ENCODE measurements at regions not wholly inside any gene's neighbourhood (a gene's known extent, or its start where the extent isn't known, plus 50 kb on each side); places are given as distances from the start of the nearest gene placed in this dataset.

DNA sequence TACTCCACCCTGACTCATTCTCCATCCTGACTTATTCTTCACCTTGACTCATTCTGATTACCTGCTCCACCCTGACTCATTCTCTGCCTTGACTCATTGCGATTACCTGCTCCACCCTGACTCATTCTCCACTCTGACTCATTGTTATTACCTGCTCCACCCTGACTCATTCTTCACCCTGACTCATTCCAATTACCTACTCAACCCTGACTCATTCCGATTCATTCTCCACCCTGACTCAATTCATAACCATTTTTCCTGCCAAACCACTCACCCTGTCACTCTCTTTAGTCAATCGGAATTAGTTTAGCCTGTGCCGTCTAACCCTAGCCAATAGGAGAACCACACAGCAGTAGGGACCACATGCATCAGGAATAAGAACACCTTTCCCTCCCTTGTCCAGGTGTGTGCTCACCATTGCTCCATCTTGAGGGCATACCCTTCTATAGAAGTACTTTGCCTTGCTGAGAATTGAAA is 1227.4 kb upstream of the PCDH20 start:
- no peak for DNase-seq

DNA sequence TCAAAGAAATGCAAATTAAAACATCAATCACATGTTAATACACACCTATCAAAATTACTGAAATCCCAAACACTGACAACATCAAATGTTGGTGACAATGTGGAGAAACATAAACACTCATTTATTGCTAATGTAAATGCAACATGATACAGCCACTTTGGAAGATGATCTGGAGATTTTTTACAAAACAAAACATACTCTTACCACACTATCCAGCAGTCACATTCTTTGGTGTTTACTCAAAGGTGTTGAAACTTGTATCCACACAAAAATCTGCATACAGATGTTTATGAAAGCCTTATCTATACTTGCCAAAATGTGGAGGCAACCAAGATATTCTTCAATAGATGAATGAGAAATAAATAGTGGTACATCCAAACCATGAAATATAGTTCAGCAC is 1219.5 kb upstream of the PCDH20 start:
- DNase-seq = no peak

DNA sequence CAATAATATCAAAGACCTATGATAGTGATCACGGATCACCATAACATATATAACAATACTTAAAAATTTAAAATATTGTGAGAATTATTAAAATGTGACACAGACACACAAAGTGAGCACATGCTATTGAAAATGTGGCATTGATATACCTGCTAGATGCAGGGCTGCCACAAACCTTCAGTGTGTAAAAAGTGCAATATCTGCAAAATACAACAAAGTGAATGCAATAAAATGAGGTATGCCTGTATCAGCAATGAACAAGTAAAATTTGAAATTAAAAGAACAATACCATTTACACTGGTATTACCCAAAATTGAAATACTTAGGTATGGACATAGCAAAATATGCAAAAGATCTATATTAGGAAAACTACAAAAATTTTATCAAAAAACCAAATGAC is 1217.8 kb upstream of the PCDH20 start:
- no peak for DNase-seq

DNA sequence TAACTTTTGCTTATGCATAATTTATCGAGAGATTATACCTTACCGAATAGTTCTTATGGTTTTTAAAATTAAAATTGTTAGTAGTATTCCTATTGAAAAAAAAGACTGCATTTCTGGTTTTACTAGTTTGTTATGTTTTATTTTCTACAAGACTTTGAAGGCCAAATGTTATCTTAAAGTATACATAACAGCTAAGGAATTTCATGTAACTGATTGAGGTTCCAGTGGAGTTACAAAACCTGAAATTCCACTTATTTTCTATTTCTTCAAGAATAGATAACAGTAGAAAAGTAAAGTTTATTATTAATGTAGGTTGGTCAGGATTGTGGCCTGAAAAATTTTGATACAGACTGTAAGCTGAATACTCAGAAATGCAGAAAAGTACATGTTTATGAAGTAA is 1216.0 kb upstream of the PCDH20 start:
- DNase-seq = no peak

DNA sequence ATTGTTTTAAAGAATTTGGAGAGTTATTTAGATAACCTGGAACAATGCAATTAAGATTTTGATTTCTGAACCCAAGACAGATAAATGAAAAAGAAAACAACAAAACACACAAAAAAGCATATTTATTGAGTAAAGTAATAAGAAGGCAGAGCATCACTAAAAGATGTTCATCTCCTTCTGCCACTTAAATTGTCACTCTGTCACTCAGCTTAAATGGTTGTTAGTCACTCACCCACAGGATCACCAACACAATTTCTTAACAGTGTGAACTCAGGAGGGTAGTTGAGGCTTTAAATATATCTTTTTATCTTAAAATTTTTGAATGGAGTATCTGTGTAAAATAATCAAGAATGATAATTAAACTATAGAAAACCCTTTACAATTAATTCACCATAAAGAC is 1215.5 kb upstream of the PCDH20 start:
- DNase-seq = no peak

DNA sequence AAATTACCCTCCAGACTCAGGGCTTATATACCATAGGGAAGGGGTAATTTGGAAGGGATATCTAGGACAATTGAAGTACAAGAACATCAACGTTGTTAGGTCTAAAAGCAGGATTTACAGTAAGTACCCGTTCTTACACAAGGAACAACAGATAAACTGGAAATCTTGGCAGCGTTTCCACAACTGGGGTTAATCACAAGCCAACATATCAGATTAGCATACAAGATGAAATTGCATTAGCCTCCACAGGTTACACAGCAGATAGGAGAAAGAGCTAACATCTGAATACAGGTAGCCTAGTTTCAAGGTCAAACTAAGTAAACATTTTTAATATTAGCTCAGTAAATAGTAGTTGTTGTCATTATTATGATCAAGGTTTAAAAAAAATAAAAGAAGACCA is 1214.0 kb upstream of the PCDH20 start:
- no peak for DNase-seq

DNA sequence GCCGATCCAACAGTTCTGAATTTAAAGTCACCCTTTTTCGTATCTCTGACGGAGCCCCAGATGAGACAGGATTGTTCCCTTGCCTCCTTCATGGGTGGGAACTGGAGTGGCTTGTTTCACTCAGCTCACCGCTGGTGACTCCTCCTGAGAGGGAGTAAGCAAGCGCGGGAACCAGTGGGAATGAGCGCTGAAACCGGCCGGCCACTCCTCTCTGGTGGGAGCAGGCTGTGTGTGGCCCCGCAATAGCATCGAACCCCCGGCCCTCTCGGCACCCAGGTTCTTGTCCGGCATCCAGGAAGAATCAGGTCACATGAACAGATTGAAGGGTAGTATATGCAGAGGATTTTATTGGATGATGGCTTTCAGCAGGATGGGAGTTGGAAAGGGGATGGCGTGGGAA is 1211.6 kb upstream of the PCDH20 start:
- no peak for DNase-seq

DNA sequence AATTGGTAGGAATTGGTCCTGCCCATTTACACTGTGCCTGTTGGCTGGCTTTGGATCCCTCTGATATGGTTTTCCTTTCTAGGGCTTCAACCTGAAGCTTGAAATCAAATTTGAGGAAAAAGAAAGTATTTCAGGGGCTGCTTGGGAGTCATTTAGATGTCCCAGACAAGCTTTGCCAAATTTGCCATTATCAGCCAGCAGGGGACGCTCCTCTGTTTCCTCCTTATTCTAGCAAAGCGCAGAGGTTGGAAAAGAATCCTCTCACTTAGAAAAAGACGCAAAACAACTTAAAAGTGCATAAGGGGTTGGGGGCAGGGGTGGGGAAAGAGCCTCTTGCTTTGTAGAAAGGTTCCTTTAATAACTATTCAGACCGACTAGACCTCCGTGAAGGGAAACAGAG is 1211.1 kb upstream of the PCDH20 start:
- DNase-seq = no peak

DNA sequence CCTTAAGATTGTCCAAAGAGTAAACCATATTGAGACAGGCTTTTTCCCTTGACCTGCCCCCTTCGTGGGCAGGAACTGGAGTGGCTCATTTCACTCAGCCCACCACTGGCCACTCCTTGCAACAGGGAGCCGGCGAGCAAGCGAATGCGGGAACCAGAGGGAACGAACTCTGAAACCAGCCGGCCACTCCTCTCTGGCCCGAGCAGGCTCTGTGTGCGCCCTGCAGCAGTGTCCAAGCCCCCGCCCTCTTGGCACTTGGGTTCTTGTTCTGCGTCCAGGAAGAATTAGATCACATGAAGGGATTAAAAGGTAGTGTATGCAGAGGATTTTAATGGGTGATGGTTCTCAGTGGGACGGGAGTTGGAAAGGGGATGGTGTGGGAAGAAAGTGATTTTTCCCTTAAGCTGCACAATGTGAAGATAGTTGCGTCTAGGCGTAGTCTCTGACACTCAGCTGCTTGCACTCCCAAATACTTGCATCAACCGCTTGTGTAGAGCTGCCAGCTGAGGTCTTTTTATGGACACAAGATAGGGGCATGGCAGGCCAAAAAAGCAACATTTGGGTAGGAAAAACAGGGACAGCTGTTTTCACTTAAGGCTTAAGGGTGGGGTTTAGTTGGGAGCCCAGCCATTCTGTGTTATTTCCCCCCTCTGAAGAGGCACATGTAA is 1209.7 kb upstream of the PCDH20 start:
- DNase-seq = no peak

DNA sequence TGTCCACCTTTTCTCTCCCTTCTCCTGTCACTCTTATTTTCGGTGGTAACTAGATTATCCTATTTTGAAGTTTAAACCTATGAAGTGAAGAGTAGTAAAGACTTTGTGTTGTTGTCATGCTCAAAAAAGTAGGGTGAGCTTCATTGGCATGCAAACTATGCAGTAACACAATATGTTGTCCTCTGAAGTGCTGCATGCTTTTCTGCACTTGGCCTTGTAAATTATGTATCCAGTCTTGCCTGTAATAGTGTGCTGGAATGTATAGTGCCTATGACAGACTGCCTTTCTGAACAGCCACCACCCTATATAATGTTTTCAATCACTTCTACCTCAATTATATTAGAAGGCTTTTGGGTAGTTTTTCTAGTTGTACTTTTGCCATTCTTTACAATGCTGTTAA is 1198.2 kb upstream of the PCDH20 start:
- no peak for DNase-seq

DNA sequence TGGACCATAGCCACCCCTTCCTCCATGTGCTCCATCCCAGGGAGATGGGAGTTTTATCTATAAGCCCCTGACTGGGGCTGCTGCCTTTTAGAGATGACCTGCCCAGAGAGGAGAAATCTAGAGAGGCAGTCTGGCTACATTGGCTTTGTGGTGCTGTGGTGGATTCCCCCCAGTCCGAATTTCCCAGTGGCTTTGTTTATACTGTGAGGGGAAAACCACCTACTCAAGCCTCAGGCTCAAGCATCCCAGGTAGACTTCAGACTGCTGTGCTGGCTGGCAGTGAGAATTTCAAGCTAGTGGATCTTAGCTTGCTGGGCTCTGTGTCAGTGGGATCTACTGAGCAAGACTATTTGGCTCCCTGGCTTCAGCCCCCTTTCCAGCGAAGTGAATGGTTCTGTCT is 1195.7 kb upstream of the PCDH20 start:
- no peak for DNase-seq

DNA sequence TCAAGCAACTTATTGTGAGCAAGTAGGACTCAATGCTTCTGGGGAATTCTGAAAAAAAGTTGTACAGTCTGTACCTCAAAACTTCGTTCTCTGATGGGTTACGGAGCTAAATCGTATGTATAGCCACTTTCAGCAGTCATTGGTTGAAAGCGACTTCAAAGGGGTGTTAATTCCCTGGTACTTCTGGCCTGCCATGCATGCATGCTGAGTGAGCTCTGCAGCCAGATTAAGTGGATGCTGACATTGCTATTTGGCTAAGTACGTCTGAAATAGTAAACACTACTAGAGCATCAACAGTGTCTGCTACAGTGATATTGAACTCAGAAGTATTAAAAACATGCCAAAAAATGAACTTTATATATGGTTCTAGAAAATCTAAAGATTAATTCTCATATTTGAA is 1183.1 kb upstream of the PCDH20 start:
- no peak for DNase-seq

DNA sequence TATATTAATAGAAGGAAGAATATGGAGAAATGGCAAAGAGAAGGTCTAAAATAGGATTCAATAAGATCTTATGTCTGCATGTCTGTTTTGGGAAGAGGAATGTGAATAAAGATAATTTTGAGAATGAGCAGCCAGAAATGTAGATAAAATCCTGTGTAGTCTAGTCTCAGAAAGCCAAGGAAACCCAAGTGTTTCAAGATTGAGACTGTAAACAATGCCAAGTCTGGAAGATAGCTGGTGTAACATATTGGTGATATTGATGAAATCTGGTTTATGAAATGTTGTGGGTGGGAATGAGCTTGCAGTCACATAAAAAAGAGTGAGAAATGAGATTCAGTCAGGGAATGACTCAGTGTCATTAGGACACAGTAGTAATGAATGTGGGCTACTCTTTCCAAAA is 1180.3 kb upstream of the PCDH20 start:
- no peak for DNase-seq

DNA sequence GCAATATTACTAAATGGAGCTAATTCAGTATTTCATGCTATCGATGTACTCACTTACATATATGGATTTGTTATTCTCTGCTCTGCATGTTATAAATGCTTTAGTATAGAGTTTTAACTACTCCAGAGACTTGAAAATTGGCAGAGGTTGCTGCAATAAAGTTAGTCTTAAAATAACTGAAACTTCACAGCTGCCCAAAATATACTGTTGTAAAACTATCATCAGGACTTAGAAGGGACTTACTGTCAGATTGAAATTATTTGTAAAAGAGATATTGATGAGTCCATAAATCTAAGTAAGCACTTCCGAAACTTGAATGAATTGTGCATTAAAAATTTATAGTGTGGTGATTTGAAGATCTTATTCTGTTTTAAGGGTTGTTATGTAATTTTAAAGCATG is 1178.2 kb upstream of the PCDH20 start:
- no peak for DNase-seq

DNA sequence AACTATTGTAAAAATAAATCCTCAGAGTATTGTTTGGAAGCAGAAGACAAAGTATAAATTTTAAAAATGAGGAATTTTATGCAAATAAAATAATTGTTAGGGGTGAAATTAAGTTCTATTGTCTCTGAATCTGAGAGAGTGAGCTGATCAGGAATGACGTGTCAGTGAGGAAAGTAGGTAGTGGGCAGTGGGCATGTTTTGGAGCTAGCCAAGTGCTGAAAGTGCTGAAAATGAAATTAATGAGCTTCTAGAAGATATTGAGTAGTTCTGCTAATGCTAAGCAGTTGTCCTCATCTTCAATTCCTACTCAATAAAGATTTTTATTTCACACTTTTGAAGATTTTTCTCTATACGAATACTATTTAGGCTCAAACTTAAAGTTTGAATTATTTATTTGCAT is 1167.8 kb upstream of the PCDH20 start:
- DNase-seq = no peak

DNA sequence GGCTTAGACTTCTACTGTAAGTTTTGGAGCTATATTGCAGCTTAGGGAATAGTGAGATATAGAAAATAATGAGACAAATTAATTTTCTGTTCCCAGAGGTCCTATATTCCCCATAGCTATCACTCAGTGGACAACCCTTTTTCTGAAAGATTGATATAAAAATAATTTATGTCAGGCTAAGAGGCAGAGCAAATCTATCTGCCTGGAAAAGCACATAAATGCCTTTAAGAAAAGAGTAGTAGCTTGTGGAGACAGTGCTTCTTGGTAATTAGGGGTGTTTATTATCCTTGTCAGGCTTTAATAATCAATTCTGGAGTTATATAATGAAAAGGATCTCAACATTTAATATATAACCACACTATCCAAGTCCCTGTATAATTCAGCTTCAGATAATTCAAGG is 1162.8 kb upstream of the PCDH20 start:
- DNase-seq = no peak

DNA sequence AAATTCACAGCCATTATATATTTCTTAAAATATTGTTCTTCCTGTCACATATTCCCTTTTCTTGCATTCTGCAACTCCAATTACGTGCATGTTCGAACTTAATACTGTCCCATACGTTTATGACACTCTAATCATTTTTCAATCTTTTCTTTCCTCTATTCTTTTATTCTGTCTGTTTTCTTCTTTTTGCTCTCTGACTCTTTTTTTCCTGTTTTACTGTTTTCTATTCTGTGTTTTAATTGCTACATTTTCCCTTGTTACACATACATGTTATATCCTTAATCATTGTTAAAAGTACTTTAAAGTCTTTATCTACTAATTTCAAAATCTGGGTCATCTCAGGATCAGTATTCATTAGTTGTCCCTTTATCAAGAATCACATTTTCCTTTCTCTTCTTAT is 1149.1 kb upstream of the PCDH20 start:
- DNase-seq = no peak

DNA sequence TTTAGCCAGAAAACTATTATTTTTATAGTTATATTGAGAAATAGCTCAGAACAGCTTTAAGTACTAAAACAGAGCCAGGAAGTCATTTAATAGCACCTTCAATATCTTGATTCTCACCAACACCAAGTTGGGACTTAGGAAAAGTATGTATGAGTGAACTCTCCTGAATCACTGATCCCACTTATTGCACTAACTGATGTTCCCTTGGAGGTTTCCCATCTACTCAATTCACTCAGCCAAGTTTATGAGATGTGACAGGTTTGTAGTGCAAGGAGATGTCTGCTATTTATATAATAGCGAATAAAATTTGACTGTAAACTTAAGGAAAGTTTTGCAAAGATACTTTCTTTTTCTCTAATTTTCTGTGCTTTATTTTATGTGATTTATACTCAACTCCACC is 1147.6 kb upstream of the PCDH20 start:
- DNase-seq = no peak

DNA sequence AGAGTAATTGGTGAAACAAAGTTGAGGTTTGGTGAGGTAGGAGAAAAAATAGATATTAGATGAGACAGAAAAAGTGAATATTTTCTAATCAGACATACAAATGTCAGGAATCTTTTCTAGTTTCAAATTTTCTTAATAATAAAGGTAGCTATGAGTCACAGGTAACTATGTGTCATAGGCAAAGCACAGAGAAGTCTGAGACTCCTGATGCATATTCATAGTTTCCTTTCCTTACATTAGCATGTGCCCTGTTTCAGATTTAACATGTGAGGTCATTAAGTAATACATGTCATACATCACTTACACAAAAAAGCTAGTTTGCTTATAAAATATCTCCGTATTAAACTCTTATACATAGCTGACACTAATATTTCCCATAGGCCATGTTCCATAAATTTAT is 1141.3 kb upstream of the PCDH20 start:
- no peak for DNase-seq

DNA sequence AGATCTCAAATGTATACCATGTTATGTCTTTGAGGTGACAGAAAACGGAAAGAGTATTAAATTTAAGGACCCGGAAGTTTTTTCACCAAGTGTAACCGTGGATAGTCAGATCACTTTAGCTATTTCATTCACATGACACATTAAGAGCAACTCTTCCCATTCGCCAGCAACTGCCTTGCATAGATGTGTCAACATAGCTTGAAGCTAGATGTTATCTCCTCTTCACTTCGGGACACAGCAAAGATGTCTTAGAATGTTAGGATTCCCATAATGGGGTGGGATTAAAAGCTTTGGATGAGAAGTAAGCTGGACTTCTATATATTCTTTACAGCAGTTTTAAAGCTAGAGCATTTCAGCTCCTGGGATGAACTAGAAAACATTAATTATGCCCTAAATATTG is 1135.9 kb upstream of the PCDH20 start:
- DNase-seq = no peak

DNA sequence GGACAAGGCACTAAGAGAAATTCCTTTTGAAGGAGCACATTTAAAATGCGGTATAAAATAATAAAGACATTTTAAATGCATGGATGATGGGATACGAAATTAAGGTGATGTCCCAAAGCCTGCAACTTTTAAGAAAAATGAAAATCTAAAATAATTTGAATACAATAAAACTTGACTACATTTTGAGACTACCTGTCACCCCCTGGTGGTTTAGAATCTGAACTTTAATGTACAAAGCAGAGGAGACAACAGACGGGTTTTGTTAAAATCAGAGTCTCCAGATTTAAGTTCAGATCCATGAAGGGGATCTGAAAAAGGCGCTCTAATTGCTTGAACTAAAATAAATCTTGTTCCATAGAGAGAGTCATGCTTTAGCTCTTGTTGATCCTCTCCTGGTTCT is 1129.3 kb upstream of the PCDH20 start:
- DNase-seq = no peak

DNA sequence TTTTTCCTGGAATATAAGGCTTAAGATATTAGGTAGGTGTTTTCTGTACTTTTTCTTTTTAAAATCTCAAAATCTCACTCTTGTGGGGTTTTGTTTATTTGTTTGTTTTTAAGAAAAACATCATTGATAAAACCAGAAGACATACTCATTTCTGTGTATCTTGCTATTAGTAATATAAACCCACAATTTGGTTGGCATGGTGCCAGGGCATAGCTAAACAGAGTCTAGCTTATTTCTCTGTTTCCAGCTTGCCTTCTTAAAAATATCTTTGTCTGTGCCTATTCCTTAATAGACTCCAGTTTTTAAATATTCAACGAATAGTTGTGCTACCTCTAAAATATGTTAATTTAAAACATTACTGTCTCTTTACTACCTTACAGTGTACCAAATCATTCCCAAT is 1121.9 kb upstream of the PCDH20 start:
- DNase-seq = no peak

DNA sequence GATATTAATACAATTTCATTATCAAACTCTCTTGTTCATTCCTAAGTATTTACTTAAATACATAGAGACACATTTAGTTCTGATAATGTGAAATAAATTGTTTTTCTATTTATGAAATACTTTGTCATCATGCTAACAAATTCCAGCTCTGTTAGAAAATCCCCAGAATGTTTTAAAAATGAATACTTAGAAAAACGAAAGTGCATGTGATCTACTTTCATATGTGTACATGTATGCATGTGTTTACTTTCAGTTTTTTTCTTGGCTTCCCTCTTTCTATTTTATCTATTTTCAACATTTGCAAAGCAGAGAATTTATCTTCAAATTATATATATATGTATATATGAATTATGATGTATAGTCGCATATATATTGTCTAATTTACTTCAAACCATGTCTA is 1110.0 kb upstream of the PCDH20 start:
- DNase-seq = no peak

DNA sequence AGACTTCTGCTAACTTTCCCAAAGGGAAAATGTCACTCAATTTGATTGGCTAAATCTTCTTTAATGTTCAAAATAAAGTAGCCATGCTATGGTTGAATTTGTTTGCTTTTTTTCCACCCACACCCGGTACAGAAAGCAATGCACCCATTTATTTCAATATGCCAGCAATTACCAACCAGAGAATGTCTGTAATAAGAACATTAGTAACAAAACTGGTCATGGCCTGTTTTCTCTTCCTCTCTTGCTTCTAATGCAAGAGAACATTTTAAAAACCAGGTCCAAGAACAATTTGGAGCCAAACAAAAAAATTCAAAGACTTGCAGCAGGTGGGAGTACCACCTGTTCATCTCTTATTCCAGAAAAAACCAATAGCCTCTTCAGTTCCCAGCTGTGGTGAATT is 1108.8 kb upstream of the PCDH20 start:
- no peak for DNase-seq

DNA sequence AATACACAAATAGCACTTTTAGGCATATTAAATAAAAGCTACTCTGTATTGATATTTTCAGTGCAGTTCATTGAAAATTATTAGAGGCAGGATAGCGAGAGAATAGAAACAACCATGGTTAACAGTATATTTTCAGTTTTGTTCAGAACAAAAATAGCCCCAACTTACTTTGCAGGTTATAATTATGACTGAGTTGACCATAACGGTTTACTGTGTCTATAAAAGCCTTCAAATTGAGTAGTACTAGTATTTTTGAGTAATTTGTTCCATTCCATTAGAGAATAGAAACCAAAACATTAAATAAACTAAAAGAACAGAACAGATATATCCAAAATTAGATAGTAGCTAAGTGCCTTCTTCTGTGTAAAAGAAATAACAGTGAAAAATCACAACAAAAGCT is 1108.4 kb upstream of the PCDH20 start:
- DNase-seq = no peak
